Suprapubic skin (tissue), 4 donors: ENCODE measurements at regions not wholly inside any gene's neighbourhood (a gene's known extent, or its start where the extent isn't known, plus 50 kb on each side); places are given as distances from the start of the nearest gene placed in this dataset.

ENCODE experiments used
- DNase-seq, 2 donors: peaks; one replicate each; pipeline ENCODE4 v3.0.0-alpha.2; 2019; ENCODE audit warnings: low spot score in 2 of 2
- H3K27ac ChIP-seq: fragments of 200-600 bp; sonication (generic); one replicate; pipeline ENCODE4 v1.5.1; 2019
- H3K27me3 ChIP-seq: fragments of 200-600 bp; sonication (generic); one replicate; pipeline ENCODE4 v1.5.1; 2019
- H3K36me3 ChIP-seq: fragments of 200-600 bp; sonication (generic); one replicate; pipeline ENCODE4 v1.5.1; 2019
- H3K4me1 ChIP-seq: fragments of 200-600 bp; sonication (generic); one replicate; pipeline ENCODE4 v1.5.1; 2019
- H3K4me3 ChIP-seq: fragments of 200-600 bp; sonication (generic); one replicate; pipeline ENCODE4 v1.5.1; 2019; ENCODE audit warnings: mild to moderate bottlenecking
- H3K9me3 ChIP-seq: fragments of 200-600 bp; sonication (generic); one replicate; pipeline ENCODE4 v1.5.1; 2019
- EP300 ChIP-seq: sonication (generic); formaldehyde crosslinking; IDR thresholded peaks from one replicate; pipeline ENCODE4 v1.6.1; 2017; ENCODE audit warnings: antibody characterized with exemption
- POLR2A ChIP-seq, 2 donors: fragments of 450-650 bp; IDR thresholded peaks; one replicate each; pipeline ENCODE4 v1.6.1; 2017; ENCODE audit warnings: antibody characterized with exemption in 2 of 2, mild to moderate bottlenecking in 2 of 2, moderate library complexity in 2 of 2
- POLR2AphosphoS5 ChIP-seq, 3 donors: sonication (generic); formaldehyde crosslinking; IDR thresholded peaks; one replicate each; pipeline ENCODE4 v1.6.1; 2017; ENCODE audit warnings: antibody characterized with exemption in 3 of 3
- WGBS: methylation state at CpG from one replicate; pipeline ENCODE4 v1.1.5; 2018; 5-methylcytosine and 5-hydroxymethylcytosine counted together
- TF ChIP-seq, protein P1 (sequence below), 2 donors: fragments of 200-600 bp in 1 of 2; fragments of 450-650 bp in 1 of 2; sonication (generic) in 1 of 2; IDR thresholded peaks; one replicate each; pipeline ENCODE4 v1.5.1; 2016 to 2019; ENCODE audit warnings: antibody characterized with exemption in 2 of 2, mild to moderate bottlenecking in 1 of 2, moderate library complexity in 1 of 2

DNA sequence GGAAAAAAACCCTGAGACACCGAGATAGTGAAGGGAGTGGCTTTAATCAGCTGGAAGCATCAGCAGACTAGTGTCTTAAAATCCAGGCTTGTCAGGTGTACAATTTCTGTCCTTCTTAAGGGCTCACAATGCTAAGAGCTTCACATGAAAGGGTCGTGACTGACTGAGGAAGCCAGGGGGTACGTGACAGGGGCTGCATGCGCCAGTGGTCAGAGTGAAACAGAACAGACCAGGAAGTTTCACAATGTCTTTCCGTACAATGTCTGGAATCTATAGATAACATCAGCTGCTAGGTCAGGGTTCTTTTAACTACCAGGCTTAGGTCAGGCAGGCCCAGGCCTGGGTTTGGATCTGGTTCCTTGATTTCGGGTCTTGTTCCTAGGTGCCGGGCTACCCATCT lies 253.0 kb downstream of the CDH10 start:
- Histone ChIP-seq H3K4me3 (no peak overlapping the region), H3K4me1 (no peaks in the 10 kb centered on the region), H3K27me3 (no peaks in the 10 kb centered on the region), H3K36me3 (no peaks in the 10 kb centered on the region), H3K27ac (no peak overlapping the region), H3K9me3 (peaks cover 11% of the 10 kb centered on the region)
- DNase-seq = no peak
- no peak for TF ChIP-seq POLR2AphosphoS5 (IDR thresholded peaks at IDR 0.05)
- WGBS = 74% methylated on average over 7 of the region's 7 CpGs

DNA sequence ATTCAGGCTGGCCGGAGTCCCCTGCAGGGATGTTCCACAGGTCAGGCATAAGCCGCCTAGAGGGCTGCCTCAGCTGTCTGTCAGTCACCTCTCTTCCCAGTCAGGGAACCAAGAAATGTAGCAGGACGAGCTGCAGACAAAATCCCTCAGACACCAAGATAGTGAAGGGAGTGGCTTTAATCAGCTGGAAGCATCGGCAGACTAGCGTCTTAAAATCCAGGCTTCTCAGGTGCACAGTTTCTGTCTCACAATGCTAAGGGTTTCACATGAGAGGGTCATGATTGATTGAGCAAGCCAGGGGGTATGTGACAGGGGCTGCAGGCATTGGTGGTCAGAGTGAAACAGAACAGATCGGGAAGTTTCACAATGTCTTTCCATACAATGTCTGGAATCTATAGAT lies 247.2 kb downstream of the CDH10 start:
- Histone ChIP-seq H3K4me3 (no peak overlapping the region), H3K4me1 (no peaks in the 10 kb centered on the region), H3K27me3 (no peaks in the 10 kb centered on the region), H3K27ac (no peak overlapping the region), H3K9me3 (peaks cover 4% of the 10 kb centered on the region), H3K36me3 (no peaks in the 10 kb centered on the region)
- WGBS = 53% methylated on average over 4 of the region's 6 CpGs
- no peak for DNase-seq
- no peak for TF ChIP-seq POLR2A (IDR thresholded peaks at IDR 0.05)

DNA sequence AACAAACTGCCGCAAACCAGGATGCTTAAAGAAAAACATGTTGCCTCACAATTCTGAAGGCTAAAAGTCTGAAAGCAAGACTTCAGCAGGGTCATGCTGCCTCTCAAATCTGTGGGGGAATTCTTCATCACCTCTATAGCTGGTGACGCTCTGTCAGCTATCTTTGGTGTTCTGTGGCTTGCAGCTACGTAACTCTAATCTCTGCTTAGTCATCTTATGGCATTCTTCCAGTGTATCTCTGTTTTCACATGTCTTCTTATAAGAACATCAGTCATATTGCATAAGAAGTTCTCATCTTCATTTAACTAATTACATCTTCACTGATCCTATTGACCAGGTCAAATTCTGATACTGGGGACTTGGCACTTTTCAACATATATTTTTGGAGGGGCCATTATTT lies 243.0 kb downstream of the CDH10 start:
- no peak for DNase-seq
- H3K36me3 ChIP-seq = no peaks in the 10 kb centered on the region
- no peak overlapping the region for H3K27ac ChIP-seq
- no peaks in the 10 kb centered on the region for H3K27me3 ChIP-seq
- peaks cover 4% of the 10 kb centered on the region for H3K9me3 ChIP-seq
- TF ChIP-seq, protein P1, sequence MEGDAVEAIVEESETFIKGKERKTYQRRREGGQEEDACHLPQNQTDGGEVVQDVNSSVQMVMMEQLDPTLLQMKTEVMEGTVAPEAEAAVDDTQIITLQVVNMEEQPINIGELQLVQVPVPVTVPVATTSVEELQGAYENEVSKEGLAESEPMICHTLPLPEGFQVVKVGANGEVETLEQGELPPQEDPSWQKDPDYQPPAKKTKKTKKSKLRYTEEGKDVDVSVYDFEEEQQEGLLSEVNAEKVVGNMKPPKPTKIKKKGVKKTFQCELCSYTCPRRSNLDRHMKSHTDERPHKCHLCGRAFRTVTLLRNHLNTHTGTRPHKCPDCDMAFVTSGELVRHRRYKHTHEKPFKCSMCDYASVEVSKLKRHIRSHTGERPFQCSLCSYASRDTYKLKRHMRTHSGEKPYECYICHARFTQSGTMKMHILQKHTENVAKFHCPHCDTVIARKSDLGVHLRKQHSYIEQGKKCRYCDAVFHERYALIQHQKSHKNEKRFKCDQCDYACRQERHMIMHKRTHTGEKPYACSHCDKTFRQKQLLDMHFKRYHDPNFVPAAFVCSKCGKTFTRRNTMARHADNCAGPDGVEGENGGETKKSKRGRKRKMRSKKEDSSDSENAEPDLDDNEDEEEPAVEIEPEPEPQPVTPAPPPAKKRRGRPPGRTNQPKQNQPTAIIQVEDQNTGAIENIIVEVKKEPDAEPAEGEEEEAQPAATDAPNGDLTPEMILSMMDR (IDR thresholded peaks at IDR 0.05) = no peak
- TF ChIP-seq POLR2AphosphoS5 (IDR thresholded peaks at IDR 0.05) (no peak), POLR2A (IDR thresholded peaks at IDR 0.05) (no peak), EP300 (no peak)
- H3K4me3 ChIP-seq = no peak overlapping the region
- H3K4me1 ChIP-seq = no peaks in the 10 kb centered on the region
- 40% methylated on average over 3 of the region's 3 CpGs for whole genome bisulfite sequencing

DNA sequence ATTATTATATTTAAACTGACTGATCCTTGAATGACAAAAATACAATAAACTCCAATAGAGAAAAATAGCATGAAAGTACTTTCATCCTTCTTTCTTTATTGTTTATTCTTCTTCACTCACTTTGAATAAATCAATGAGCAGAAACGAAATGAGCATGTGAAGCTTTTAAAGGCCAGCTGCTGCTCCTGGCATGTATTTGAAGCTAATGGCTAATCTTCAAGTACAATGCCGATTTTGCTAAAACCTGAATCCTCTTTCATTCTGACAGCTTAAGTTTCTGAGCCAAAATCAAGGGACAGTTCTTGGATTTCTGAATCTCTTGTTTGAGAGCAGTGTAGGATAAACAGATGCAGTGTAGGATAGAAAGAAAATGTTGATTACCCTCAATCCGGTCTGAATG lies 237.3 kb downstream of the CDH10 start:
- no peaks in the 10 kb centered on the region for H3K36me3 ChIP-seq
- no peaks in the 10 kb centered on the region for H3K9me3 ChIP-seq
- no peak for DNase-seq
- TF ChIP-seq EP300 (no peak), POLR2AphosphoS5 (IDR thresholded peaks at IDR 0.05) (no peak), POLR2A (IDR thresholded peaks at IDR 0.05) (no peak)
- TF ChIP-seq, protein P1 (IDR thresholded peaks at IDR 0.05) = no peak
- H3K27ac ChIP-seq = no peak overlapping the region
- H3K27me3 ChIP-seq = no peaks in the 10 kb centered on the region
- H3K4me1 ChIP-seq = no peaks in the 10 kb centered on the region
- WGBS = 51% methylated on average over 3 of the region's 3 CpGs
- no peak overlapping the region for H3K4me3 ChIP-seq

DNA sequence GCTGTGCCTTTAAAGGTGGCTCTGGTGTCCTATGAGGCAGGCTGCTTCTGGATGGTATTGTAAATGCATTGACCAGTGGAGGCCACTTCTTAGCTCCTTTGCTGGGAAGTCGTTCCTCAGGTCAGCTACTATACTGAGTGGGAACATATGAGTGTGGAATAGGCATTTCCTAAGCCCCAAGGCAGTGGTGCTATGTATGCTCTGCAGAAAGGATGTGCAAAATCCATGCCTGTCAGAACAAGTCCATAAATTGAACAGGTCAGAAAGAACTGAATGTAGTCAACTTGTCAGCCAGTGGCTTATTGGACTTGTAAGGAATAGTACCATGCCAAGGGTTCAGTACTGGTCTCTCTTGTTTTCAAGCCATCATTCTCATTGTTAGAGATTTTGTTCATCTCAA lies 216.4 kb downstream of the CDH10 start:
- Histone ChIP-seq H3K27ac (no peak overlapping the region), H3K27me3 (no peaks in the 10 kb centered on the region), H3K36me3 (no peaks in the 10 kb centered on the region), H3K9me3 (no peaks in the 10 kb centered on the region), H3K4me3 (no peak overlapping the region), H3K4me1 (no peaks in the 10 kb centered on the region)
- 29% methylated on average over 1 of the region's 1 CpG for WGBS
- no peak for DNase-seq
- TF ChIP-seq POLR2AphosphoS5 (IDR thresholded peaks at IDR 0.05) = no peak
- TF ChIP-seq POLR2A (IDR thresholded peaks at IDR 0.05) = no peak
- TF ChIP-seq, protein P1 (IDR thresholded peaks at IDR 0.05) = no peak
- no peak for TF ChIP-seq EP300

DNA sequence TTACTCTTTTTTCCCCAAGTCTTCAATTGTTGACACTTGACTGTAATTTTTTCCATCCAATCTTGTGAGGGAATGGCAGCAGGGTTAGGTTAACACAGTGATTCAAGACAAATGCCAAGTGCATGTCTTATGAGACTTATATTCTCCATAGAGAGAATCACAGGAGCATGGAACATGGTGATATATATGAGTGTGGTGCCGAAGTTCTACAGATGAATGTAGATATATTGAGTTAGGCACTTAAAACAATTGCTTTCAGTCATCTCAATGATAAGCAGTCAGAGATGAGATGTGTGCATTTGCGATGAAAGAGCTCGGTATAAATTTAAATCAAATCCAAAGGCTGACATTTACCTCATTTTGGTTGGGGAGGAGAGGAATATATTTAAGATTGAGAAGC lies 211.2 kb downstream of the CDH10 start:
- Histone ChIP-seq H3K9me3 (no peaks in the 10 kb centered on the region), H3K4me1 (no peaks in the 10 kb centered on the region), H3K27me3 (no peaks in the 10 kb centered on the region), H3K36me3 (no peaks in the 10 kb centered on the region), H3K4me3 (no peak overlapping the region), H3K27ac (no peak overlapping the region)
- DNase-seq = no peak
- TF ChIP-seq POLR2A (IDR thresholded peaks at IDR 0.05) = no peak
- TF ChIP-seq, protein P1 (IDR thresholded peaks at IDR 0.05) = no peak
- no peak for TF ChIP-seq EP300
- TF ChIP-seq POLR2AphosphoS5 (IDR thresholded peaks at IDR 0.05) = no peak
- 86% methylated on average over 3 of the region's 3 CpGs for WGBS
